HG02623 (cell line): ENCODE measurements at regions not wholly inside any gene's neighbourhood (a gene's known extent, or its start where the extent isn't known, plus 50 kb on each side); places are given as distances from the start of the nearest gene placed in this dataset.

ENCODE experiments used
- ATAC-seq: cut with Tn5 transposase; IDR thresholded peaks from one replicate; pipeline ENCODE4 v1.9.1; 2021; ENCODE audit warnings: moderate library complexity; ENCODE audit not compliant: unreplicated experiment

DNA sequence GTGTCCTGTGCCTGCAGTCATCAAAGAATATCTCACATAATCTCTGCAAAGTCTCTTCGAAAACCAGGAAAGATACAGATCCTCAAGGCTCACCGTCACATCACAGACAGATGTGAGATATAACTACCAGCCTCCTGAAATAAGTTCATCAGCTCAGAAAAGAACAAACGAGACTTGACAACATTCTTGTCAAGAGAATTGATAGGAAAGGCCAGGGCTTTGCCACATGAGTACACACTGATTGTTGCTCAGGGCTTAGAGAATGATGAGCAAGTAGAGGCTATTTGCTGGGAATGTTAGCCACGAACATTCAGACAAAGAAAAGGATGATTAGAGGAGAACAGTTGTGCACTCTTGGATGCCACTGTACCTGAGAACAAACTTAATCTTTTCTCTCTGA, 535.1 kb downstream of the ELAVL2 start:
- ATAC-seq: no peak

DNA sequence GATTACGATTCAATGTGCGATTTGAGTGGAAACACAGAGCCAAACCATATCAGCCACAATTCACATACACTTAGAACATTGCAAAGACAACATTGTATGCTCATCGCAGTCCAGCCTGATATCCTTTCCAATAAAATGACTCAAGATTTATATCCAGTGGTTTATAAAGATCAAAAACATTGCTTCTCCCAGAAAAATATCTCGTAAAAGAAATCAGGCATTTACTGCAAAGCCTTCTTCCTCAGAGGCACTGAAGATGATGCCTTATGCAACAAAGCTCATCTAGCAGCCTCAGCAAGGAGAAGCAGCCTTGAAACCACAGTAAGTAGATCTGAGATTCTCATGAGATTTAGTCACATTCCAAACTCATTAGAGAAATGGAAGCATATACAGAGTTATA, 523.8 kb downstream of the ELAVL2 start:
- ATAC-seq: no peak

- ATAC-seq: no peak
These were observed 519.3 kb downstream of the ELAVL2 start for GRCh38 chr9:23306731-23307130.

DNA sequence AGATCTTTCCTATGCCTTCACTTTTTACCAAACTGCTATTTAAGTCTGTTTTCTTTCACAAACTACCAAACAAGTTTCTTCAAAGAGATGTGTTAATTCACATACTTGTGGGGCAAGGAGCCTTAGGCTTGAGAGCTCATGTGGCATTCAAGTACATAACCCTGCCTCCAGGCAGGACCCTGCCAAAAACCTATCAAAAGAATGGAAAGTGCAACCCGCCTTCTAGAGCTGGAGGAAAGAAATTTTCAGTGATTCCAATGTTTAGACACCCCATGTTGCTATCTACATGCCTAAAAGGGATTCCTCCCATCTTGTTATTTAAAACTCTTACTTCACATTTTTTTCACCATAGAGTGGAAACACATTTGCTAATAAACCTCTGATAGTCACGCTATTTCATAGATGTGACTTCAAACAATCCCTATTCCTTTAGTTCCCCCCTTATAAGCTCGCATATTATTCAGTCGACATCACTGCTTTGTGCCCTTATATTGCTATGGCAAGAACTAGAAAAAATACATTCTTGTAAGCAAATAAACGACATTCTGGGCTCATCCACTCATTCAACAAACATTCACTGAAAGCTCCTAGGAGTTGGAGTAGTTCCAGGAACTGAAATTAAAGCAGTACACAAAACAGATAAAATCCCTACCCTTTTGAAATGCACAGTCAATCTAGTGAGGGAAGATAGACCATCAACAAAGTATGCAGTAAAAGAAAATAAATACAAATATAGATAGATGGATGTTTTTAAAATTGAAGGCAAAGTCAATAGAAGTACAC, 518.1 kb downstream of the ELAVL2 start:
- no peak for ATAC-seq

DNA sequence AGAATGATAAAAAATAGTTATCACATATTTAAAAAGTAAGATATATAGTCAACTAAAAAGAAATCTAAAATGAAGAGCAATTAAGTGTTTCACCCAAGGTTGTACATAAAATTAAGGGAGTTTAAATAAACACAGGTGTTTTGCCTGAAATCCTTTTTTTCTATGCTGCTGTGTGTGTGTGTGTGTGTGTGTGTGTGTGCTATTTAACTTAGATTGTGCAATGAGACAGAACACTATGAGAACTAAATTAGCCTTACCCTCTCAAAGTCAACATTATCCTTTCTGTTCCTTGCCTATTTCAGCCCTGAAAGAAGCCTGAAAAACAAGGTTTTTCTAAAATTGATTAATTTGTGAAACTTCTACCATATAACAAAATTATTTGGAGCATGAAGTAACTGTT, 516.2 kb downstream of the ELAVL2 start:
- ATAC-seq: no peak

DNA sequence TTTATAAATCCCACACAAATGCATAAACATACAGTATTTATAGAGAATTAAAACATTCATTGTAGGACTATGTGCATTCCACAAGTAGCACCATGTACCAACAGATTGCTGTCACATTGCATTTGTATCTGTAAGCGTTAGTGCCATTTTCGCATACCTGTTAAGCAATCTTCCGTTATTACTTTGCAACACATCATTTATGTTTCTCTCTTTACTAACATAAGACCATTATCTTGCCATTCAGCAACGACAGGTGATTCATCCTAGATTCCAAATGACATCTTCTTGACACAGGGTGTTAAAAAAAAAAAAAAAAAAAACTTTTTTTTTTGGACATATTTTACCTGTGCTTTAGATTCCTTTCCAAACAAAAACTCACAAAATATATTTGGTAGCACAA, 511.8 kb downstream of the ELAVL2 start:
- ATAC-seq: no peak

GRCh38 chr9:23319092-23319491, 506.9 kb downstream of the ELAVL2 start:
- no peak for ATAC-seq

GRCh38 chr9:23321049-23321448, 505.0 kb downstream of the ELAVL2 start:
- ATAC-seq: no peak

- no peak for ATAC-seq
These were observed 503.6 kb downstream of the ELAVL2 start for GRCh38 chr9:23322392-23322791.

DNA sequence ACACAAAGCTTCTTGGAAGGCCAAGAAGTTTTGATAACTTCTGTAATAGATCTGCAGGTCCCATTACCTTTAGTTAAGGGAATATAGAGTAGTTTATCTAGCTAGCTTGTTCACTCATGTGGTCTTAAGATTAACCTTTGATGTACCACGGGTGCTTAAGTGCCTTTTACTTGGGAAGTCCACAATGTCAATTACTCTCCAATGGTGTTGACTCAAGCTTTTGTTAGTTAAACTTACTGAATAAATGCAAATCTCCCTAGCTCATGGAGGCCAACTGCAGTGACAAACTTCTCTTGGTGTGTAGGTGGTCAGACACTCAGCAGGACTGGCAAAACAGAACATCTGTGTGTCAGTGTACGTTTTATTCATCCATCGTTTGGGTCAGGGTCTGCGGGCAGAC, 501.5 kb downstream of the ELAVL2 start:
- no peak for ATAC-seq

GRCh38 chr9:23326597-23326996, 499.4 kb downstream of the ELAVL2 start:
- ATAC-seq: no peak

- ATAC-seq: no peak
These were observed 484.7 kb downstream of the ELAVL2 start for GRCh38 chr9:23341346-23341745.

GRCh38 chr9:23342291-23342690, 483.7 kb downstream of the ELAVL2 start:
- no peak for ATAC-seq

GRCh38 chr9:23343226-23343625, 482.8 kb downstream of the ELAVL2 start:
- ATAC-seq: no peak

DNA sequence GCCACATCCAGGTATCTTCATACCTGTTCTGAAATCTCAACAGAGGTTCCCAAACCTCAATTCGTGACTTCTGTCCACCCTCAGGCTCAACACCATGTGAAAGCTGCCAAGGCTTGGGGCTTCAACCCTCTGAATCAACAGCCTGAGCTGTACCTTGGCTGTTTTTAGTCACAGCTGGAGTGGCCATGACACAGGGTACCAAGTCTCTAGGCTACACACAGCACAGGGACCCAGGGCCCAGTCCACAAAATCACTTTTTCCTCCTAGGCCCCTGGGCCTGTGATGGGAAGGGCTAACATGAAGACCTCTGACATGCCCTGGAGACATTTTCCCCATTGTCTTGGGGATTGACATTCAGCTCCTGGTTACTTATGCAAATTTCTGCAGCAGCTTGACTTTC, 464.9 kb downstream of the ELAVL2 start:
- ATAC-seq: no peak

GRCh38 chr9:23372703-23373102, 453.3 kb downstream of the ELAVL2 start:
- no peak for ATAC-seq

- ATAC-seq: no peak
These were observed 450.5 kb downstream of the ELAVL2 start for GRCh38 chr9:23375511-23375910.

DNA sequence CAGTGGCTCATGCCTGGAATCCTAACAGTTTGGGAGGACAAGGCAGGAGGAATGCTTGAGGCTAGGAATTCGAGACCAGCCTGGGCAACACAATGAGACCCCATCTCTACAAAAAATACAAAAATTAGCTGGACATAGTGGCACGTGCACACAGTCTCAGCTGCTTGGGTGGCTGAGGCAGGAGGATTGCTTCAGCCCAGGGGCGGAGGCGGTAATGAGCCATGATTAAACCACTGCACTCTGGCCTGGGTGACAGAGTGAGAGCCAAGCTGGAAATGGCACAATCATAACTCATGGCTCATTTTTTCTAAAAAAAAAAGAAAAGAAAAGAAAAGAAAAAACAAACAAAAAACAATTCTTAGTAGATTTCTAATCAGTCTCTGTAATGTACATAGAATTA, 446.2 kb downstream of the ELAVL2 start:
- no peak for ATAC-seq

DNA sequence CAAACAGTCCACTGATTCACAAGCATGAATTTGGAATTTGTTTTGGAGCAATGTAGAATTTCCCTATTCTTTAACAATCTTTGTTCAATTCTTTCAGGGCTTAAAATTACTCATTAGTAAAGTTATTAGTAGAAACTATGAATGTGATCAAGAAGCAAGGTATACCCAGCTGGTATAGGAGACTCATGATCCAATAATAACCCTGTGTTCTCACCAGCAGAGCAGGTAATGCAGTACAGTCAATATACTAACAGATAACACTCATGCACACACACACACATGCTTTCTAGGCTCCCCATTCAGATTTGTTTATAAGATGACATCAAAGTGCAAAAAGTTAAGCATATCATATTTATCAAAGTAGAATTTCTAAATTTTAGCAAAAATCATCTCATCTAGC, 445.2 kb downstream of the ELAVL2 start:
- ATAC-seq: no peak

DNA sequence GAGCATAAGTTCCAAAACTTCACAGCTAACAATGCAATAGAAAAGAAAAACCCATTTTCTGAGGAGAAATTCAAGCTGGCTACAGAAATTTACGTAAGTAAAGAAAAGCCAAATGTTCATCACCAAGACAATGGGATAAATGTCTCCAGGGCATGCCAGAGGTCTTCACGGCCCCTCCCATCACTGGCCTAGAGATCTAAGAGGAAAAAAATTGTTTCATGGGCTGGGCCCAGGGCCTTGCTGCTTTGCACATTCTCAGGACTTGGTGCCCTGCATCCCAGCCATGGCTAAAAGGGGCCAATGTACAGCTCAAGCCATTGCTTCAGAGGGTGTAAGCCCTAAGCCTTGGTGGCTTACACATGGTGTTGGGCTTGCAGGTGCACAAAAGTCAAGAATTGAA, 443.6 kb downstream of the ELAVL2 start:
- ATAC-seq: no peak

- ATAC-seq: no peak
These were observed 431.9 kb downstream of the ELAVL2 start for GRCh38 chr9:23394189-23394588.

GRCh38 chr9:23408874-23409273, 417.2 kb downstream of the ELAVL2 start:
- no peak for ATAC-seq

- ATAC-seq: no peak
These were observed 414.0 kb downstream of the ELAVL2 start for GRCh38 chr9:23412046-23412445.
